GM19467 (cell line): ENCODE measurements at regions not wholly inside any gene's neighbourhood (a gene's known extent, or its start where the extent isn't known, plus 50 kb on each side); places are given as distances from the start of the nearest gene placed in this dataset.

ENCODE experiments used
- ATAC-seq: cut with Tn5 transposase; IDR thresholded peaks from one replicate; pipeline ENCODE4 v1.9.1; 2021; ENCODE audit warnings: mild to moderate bottlenecking, moderate library complexity; ENCODE audit not compliant: unreplicated experiment

DNA sequence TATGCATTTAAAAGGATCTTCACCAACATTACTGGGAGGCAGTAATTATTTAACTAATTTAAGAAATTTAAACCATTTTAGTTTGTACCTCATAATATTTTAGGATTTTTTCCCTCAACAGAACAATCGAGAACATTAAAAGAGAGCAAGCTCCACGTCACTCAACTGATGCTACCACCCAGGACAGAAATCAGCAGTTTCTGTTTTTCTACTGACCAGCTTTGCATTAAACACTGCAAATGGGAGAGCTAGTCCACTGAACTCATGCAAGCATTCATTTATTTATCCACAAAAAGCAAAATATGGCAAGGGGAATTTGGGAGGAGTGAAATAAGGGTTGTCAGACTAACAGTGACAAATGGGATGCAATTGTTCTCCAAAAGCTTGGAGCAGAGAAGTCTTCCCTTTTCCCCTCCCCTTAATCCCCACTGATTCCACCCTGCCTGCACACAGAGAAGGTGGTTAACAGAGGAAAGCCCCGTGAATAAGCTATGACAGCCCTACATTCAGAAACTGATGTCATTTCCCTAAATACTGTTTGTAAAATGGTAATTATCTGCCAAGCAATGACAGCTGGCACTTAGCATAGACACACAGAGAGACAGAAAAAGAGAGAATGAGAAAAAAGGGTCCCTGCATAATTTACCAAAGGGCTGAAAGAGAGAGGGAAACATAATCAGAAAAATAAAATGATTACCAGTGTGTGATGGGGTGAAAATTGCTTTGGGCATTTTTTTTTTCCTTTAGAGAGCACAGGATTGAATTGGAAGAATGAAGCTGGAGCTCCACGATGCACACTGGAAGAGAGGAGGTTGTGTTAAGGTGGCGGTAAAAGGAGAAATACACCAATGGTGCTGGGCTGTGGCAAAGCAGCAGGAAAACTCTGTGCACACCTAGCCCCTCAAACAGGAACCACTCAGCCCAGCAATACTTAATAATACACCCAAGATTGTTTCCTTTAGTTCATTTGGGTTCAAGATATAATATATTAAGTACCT lies 777.4 kb downstream of the TUSC7 start:
- ATAC-seq: peak; percentile 61

DNA sequence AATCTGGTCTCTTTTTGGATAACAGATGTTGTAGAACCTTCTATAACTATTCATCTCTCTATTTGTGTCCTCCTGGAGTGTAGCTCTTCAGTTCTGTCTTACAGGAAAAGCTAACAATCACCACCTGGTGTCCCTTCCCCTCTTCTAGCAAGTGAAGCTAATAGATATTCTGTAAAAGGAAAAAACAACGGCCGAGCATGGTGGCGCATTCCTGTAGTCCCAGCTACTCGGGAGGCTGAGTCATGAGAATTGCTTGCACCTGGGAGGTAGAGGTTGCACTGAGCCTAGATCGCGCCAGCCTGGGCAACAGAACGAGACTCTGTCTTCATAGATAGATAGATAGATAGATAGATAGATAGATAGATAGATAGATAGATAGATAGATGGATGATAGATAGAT lies 779.4 kb downstream of the TUSC7 start:
- no peak for ATAC-seq

DNA sequence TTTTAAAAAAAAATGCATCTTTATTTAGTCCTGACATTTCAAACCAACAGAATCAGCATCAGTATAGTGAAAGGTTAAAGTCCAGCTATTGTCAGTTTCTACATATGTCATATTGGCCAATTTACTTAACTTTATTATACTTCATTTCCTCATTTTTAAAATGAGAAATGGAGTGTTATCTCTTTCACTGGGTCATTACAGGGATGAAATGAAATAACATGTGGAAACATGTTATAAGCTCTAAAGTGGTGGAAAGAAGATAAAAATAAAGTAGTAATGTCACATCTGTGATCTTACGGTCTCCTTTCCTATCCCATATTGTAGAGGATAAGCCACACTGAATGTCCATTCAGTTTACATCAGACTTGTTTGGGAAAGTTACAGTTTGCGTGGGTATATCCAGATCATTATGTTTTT lies 780.1 kb downstream of the TUSC7 start:
- ATAC-seq: no peak

DNA sequence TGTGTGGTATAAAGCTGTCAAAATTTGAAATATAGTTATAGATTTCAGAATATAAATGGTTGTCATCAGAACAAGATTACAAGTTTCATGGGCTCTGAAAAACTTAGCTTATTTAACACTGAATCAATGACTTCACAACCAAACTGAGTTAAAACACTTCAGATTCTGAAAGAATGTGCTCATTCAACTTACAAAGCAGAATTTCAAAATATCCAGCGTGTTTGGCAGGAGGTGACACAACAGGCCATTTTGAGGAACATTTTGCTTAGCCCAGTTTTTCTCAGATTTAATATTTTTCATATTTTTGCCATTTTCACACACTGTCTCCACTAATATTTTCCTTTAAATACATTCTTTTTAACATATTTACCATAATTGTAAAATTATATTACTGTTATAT lies 781.1 kb downstream of the TUSC7 start:
- ATAC-seq: no peak

DNA sequence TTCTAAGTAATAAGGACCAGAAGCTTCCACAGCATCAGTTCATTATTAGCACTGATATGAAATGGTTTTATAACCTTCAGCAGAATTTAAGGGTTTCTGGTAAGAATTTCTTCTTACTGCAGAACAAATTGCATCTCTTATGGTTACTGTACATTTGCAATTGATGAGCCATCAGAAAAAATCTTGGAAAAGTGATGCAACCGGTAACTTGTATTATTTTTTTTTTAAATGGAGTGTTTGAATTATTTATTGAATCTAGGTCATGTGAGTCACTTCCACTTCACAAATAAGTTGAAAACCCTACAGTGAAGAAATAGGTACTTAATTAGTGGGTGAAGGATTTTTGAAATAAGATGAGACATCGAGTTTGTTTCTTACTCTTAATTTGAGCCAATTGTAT lies 786.0 kb downstream of the TUSC7 start:
- ATAC-seq: no peak

DNA sequence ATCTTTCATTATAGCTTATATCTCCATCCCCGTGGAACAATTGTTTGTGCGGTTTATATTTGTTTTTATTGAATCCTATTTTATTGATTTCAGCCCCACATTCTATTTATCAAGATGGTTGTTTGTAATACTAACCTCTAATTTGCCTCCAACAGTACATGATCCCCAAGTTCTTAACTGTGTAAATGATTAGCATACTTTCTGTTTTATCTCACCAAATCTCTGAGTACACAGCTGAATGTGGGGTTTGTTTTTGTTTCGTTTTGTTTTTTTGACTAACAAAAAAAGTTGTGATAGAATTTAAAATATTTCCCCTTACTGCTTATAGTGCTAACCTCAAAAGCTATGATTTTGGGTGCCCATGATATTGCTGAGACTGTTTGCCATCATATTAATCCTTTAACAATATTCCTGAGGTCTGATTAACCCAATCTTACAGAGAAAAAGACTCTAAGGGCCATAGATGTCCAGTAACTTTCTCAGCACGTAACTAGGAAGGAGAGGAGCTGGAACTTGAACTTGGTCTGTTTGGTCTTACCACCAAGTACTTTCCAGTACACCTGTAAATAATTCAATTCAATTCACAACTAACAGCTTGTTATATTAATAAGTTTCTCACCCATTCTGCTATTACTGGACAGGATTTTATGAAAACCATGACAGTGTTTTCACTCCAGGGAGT lies 789.8 kb downstream of the TUSC7 start:
- ATAC-seq: peak; percentile 62

DNA sequence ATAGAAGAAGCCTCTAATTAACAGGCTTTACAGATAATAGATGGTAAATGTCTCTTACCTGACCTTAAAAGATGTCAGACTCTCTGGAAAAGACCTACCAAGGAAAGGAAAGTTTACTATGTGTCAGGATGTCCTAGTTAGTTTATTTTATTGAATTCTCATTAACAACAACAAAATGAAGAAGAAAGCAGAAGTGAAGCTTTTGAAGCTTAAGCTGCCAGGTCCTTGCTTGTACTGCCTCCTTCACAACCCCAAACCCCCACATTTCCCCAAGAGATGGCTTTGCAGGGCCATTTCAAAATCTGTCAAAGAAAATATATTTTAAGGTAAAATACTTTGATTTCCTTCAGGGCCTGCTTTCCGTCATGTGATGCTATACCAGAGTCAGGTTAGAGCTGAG lies 798.4 kb downstream of the TUSC7 start:
- ATAC-seq: no peak

DNA sequence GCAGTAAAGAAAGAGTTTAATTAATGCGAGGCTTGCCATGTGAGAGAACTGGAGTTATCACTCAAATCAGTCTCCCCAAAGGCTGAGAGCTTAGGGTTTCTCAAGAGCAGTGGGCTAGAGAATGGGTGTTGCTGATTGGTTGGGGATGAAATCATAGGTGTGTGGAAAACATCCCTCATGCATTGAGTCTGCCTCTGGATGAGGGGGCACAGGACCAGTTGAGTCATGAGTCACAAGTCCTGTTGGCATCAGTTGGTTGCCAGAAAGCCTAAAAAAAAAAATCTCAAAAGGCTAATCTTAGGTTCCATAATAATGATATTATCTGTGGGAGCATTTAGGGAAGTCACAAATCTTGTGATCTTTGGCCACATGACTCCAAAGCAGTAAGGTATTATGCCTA lies 800.3 kb downstream of the TUSC7 start:
- ATAC-seq: no peak

DNA sequence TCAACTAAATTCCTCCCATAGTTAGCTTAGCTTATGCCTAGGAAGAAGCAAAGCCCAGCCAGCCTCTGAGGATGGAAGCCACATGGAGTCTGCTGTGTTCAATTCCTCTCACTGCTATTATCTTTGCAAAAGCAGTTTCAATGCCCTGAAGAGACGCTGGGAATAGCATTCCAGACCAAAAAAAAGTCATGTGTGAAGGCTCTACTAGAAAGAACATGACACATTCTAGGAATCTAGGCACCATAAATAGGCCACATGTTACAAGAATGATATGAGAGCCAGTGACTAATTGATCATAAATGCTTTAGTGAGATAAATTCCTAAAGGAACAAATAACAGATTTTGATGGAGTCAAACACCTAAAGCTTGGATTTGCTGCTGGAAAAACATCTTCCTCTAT lies 800.8 kb downstream of the TUSC7 start:
- no peak for ATAC-seq

DNA sequence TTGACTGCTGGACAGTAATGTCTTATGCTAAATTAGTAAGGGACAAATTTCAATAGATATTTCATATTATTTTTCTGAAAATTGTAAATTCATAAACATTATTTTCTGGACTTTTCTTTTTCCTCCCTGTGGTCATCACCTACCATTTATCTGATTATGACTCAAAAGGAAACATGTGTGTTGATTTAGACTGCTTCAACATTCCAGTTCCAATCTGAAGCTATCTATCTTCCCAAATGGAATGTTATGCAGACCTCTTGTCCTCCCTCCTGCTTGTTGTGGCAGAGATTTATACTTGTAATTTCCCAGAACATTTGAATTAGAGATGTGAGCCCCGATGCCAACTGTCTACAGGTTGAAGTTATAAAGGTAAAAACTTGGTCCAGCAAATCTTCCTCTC lies 803.4 kb downstream of the TUSC7 start:
- ATAC-seq: no peak

DNA sequence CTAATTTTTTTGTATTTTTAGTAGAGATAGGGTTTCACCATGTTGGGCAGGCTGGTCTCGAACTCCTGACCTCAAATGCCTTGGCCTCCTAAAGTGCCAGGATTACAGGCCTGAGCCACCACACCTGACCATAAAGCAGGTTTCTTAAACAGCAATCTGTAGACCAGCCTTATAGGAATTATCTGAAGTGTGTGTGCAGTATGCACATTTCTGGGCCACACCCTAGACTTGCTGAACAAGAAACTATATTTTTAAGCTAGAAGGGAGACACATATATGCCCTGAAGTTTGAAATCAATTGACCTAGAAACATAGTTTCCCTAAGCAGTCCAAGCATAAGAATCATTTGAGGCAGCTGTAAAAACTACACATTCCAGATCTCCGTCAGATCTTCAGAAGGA lies 805.7 kb downstream of the TUSC7 start:
- no peak for ATAC-seq

DNA sequence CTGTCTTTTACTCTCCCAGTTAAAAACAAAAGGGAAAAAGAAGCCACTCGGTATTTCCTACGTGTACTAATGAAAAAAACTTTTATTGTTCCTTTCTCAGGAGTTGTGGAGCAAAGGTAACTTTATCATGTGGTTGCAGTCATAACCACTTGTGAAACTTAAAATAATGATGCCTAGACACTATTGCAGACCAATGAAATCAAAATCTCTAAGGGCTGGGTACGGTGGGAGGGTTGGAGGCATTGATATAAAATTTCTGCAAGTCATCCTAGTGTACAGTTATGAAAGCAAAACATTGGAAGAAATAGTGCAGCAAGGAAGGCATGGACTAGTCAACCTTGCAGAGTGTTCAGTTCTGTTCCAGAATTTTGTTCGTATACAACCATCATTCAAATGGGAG lies 808.8 kb downstream of the TUSC7 start:
- ATAC-seq: no peak

DNA sequence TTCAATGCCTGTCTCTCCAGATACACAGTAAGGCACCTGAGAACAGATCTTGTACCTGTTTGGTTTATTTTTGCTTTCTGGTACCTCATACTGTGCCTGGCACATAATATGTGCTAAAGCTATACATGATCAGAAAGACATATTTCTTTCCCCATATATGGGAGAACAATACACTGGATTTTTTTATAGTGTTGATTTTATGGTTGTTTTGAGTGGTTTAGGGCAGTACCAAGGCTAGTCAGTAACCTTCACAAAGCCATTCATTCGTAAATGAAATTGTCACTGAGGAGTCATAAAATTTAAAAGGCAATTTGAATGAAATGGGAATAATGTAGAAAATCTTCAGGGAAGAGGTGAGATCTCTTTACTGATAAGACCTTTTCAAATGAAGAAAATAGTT lies 810.2 kb downstream of the TUSC7 start:
- no peak for ATAC-seq

DNA sequence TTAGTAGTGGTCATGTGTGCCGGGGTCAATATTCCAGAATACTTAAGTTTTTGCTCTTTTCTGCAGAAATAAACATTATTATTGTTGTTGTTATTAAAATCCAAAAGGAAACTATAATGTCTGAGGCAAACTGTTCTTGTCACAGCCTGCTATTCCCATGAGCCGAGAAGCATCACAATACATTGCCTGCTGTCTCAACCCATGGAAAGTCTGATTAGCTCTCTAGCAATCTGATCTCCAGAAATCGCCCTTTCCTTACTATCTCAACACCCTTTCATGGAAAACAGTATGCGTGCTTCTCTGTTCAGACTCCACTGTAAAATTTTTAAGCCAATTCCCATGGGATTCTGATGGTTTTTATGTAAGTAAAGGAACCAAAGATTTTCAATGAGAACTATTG lies 811.0 kb downstream of the TUSC7 start:
- no peak for ATAC-seq

DNA sequence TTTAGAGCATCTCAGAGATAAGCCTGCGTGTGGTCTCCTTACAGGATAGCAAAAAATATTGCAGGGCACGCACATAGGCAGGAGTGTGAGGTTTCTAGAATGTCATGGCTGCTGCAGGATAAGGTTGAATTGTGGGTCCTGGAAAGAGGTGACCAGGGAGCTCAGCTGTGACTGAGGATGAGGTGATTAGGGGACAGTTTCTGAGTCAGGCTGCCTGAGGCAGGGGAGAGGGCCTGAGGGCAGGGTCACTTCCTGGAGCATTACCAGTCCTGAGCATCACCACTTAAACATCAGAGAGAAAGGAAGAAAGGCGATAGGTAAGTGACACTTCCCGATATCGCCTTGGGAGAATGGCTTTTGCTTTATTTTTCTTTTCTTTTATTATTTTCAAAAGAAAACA lies 813.8 kb downstream of the TUSC7 start:
- ATAC-seq: no peak

DNA sequence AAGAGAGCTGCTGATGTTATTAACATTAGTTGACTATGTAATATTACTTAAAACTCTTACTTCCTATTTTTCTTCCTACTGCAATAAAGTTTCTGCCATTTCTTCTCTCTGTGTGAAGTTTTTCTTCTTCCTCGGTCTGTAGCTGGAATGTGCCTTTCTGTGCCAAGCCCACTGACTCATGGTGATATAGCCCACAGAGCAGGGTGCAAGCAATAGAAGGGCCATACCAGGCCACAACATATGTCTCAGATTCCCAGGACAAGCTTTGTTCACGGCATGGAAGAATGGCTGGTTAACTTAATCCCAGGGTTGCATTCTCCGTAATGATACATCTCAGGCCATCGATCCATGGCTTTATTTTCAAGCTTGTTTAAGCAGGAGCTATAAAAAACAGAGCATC lies 815.3 kb downstream of the TUSC7 start:
- ATAC-seq: no peak

DNA sequence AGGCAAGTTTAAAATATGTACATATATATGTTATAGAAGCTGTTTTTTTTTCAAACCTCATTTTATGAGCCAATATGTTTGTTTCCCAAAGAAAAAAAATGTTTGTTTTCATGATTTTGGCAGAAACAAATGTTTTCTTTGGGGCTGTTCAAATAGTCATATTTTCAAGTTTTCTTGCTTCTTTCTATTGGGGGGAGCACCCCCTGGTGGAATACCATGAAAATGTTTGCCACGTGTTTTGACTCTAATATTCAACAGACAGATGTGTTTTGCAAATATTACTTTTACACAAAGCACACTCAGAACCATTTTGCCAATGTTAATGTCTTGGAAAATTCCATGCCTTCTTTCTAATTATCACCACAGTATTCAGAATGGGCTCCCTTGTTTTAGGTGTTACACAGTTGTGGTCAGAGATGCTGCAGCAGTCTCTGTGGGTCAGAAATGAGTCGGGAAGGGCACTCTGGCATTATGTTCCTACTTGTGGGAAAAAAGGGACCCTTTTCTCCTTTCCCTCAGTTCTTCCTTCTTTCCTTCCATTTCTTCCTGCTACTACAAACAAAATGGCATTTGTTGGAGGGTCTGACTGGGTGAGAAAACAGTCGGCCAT lies 817.0 kb downstream of the TUSC7 start:
- no peak for ATAC-seq

DNA sequence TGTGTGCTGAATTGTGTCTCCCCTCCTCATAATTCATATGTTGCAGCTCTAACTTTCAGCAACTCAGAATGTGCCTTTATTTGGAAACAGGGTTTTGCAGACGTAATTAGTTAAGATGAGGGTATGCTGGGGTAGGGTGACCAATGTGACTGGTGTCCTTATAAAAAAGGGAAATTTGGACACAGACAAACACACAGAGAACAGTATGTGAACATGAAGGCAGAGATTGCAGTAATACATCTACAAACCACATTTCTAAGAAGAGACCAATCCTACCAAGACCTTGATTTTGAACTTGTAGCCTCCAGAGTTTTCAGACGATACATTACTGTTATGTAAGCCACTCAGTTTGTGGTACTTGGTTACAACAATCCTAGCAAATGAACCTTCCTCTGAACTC lies 817.8 kb downstream of the TUSC7 start:
- ATAC-seq: no peak

DNA sequence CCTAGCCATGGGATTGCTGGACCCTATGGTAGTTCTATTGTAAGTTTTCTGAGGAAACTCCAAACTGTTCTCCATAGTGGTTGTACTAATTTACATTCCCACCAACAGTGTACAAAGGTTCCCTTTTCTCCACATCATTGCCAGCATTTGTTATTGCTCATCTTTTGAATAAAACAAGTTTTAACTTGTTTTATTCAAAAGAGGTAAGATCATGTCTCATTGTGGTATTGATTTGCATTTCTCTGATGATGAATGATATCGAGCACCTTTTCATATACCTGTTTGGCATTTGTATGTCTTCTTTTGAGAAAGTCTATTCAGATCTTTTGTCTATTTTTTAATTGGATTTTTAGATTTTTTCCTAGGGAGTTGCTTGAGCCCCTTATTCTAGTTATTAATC lies 819.1 kb downstream of the TUSC7 start:
- ATAC-seq: no peak

DNA sequence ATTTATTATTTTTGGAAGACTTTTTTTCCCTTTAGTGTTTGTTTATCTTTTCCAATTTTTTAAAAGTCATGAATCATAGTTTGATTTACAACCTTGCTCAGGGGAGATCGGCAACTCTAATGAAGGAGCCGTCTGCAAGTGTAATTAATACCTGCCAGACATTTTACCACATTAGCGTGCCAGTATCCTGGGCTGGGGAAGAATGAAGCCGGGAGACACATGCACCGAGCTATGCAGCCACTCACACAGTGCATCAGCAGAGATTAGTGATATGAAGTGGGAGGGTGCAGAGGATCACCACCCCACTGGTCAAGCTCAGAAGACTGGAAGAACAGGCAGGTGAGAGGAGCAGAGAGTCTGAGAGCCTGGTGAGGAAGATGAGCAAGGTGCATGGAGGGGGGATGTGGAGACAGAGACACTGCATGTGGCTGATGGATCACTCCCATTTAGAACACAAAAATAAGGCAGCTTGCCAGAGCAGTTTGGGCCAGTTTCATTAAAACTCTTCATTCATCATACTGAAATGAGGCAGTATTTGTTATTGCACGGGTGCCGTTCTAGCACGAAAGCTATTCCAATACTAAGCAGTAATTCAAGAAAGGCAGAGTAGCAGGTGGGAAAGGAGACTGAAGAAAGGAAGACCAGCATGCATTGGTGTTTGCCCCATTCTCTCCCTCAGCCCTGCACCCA lies 821.6 kb downstream of the TUSC7 start:
- ATAC-seq: no peak

DNA sequence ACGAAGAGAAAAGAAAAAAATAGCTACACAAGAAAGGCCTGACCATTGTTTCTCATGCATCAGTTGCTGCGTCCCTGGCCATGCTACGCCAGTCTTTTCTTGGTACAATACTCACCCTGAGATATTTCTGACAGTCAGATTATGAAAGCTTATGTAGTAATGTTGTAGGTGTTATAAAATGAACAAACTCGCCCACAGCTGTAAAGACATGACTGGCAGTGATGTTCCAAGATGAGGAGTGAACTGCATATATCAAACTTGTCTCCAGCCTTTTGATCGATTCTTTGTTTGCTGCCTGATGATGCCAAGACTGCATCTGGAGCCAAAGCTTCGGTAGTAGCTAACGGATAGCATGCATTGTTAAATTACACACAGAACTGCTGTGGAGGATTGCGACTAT lies 822.7 kb downstream of the TUSC7 start:
- no peak for ATAC-seq
